Neural cell (in vitro differentiated cells): ENCODE measurements at regions not wholly inside any gene's neighbourhood (a gene's known extent, or its start where the extent isn't known, plus 50 kb on each side); places are given as distances from the start of the nearest gene placed in this dataset.

ENCODE experiments used
- H2AFZ ChIP-seq: fragments of 200-600, 300-800 bp; sonication (generic), shearing (Covaris generic); 2 replicates; pipeline ENCODE4 v1.6.0; 2014; ENCODE audit warnings: low read depth, mild to moderate bottlenecking, antibody characterized with exemption, low read length, moderate library complexity
- H3F3A ChIP-seq: fragments of 200-600 bp; shearing (Covaris generic); 2 replicates; pipeline ENCODE4 v1.6.1; 2016; ENCODE audit warnings: mild to moderate bottlenecking, moderate library complexity, mixed read lengths, antibody characterized with exemption, low read length; ENCODE audit not compliant: insufficient read depth, poor library complexity, severe bottlenecking
- H3K27ac ChIP-seq: fragments of 200-600, 300-800 bp; sonication (generic), shearing (Covaris generic); 2 replicates; pipeline ENCODE4 v1.5.1; 2014; ENCODE audit warnings: mild to moderate bottlenecking, low read length, moderate library complexity
- H3K27me3 ChIP-seq: fragments of 300-800, 200-600 bp; sonication (generic), shearing (Covaris generic); 2 replicates; pipeline ENCODE4 v1.6.0; 2014; ENCODE audit warnings: mild to moderate bottlenecking, low read depth, low read length, moderate library complexity; ENCODE audit not compliant: insufficient read depth
- H3K36me3 ChIP-seq: fragments of 300-800, 200-600 bp; sonication (generic), shearing (Covaris generic); 2 replicates; pipeline ENCODE4 v1.5.1; 2014; ENCODE audit warnings: mild to moderate bottlenecking, antibody characterized with exemption, low read length, moderate library complexity; ENCODE audit not compliant: insufficient read depth
- H3K4me2 ChIP-seq: fragments of 300-800, 200-600 bp; sonication (generic), shearing (Covaris generic); 2 replicates; pipeline ENCODE4 v1.6.0; 2014; ENCODE audit warnings: mild to moderate bottlenecking, low read length
- H3K4me3 ChIP-seq: fragments of 300-800, 200-600 bp; sonication (generic), shearing (Covaris generic); 2 replicates; pipeline ENCODE4 v1.5.1; 2014; ENCODE audit warnings: mild to moderate bottlenecking, low read length, moderate library complexity
- H3K79me2 ChIP-seq: fragments of 200-600 bp; shearing (Covaris generic); replicated peaks from 2 replicates; pipeline ENCODE4 v1.6.0; 2014; ENCODE audit warnings: mild to moderate bottlenecking, low read length, moderate library complexity; ENCODE audit not compliant: insufficient read depth
- H3K9ac ChIP-seq: fragments of 300-800, 200-600 bp; sonication (generic), shearing (Covaris generic); 2 replicates; pipeline ENCODE4 v1.6.1; 2016; ENCODE audit warnings: mild to moderate bottlenecking, low read length, mixed read lengths
- H3K9me2 ChIP-seq: fragments of 200-600 bp; shearing (Covaris generic); 2 replicates; pipeline ENCODE4 v1.6.1; 2016; ENCODE audit warnings: mild to moderate bottlenecking, low read length, mixed read lengths; ENCODE audit not compliant: insufficient read depth
- H3K9me3 ChIP-seq: fragments of 200-600, 300-800 bp; sonication (generic), shearing (Covaris generic); 2 replicates; pipeline ENCODE4 v1.6.1; 2016; ENCODE audit warnings: mild to moderate bottlenecking, mixed run types, low read length, moderate library complexity, mixed read lengths
- H4K20me1 ChIP-seq: fragments of 200-600 bp; shearing (Covaris generic); 2 replicates; pipeline ENCODE4 v1.6.1; 2016; ENCODE audit warnings: mild to moderate bottlenecking, mixed run types; ENCODE audit not compliant: insufficient read depth
- CTCF ChIP-seq: fragments of 450-650 bp; IDR thresholded peaks from 2 replicates; pipeline ENCODE4 v1.5.1; 2014; ENCODE audit warnings: antibody characterized with exemption, mild to moderate bottlenecking, moderate library complexity; ENCODE audit not compliant: poor library complexity, severe bottlenecking
- EP300 ChIP-seq: fragments of 450-650 bp; conservative IDR thresholded peaks from 2 replicates; pipeline ENCODE4 v1.6.1; 2014; ENCODE audit warnings: antibody characterized with exemption, mild to moderate bottlenecking, moderate library complexity; ENCODE audit not compliant: poor library complexity, severe bottlenecking
- EZH2 ChIP-seq: fragments of 200-600, 300-800 bp; shearing (Covaris generic), sonication (generic); IDR thresholded peaks from 2 replicates; pipeline ENCODE4 v1.6.1; 2014; ENCODE audit warnings: antibody characterized with exemption, low read length, borderline replicate concordance, mild to moderate bottlenecking; ENCODE audit not compliant: insufficient read depth, poor library complexity, severe bottlenecking
- MXI1 ChIP-seq: fragments of 450-650 bp; conservative IDR thresholded peaks from 2 replicates; pipeline ENCODE4 v1.6.1; 2014; ENCODE audit warnings: antibody characterized with exemption, mild to moderate bottlenecking; ENCODE audit not compliant: poor library complexity, severe bottlenecking
- POLR2AphosphoS5 ChIP-seq: IDR thresholded peaks from 2 replicates; pipeline ENCODE4 v1.6.1; 2012
- RAD21 ChIP-seq: fragments of 450-650 bp; conservative IDR thresholded peaks from 2 replicates; pipeline ENCODE4 v1.6.1; 2014; ENCODE audit warnings: antibody characterized with exemption, mild to moderate bottlenecking, moderate library complexity
- REST ChIP-seq: IDR thresholded peaks from 2 replicates; pipeline ENCODE4 v1.6.1; 2012; ENCODE audit warnings: borderline replicate concordance
- SMC3 ChIP-seq: fragments of 450-650 bp; conservative IDR thresholded peaks from 2 replicates; pipeline ENCODE4 v1.6.1; 2014; ENCODE audit warnings: antibody characterized with exemption, mild to moderate bottlenecking, moderate library complexity; ENCODE audit not compliant: poor library complexity
- TAF1 ChIP-seq: IDR thresholded peaks from 2 replicates; pipeline ENCODE4 v1.6.1; 2012; ENCODE audit warnings: low read depth

GRCh38 chrX:68978655-68979054, 149.8 kb downstream of the EFNB1 start:
- Histone ChIP-seq H3K27me3 (no peaks in the 10 kb centered on the region), H4K20me1 (no peaks in the 10 kb centered on the region), H3K9ac (no peak overlapping the region), H3F3A (no peaks in the 10 kb centered on the region), H3K36me3 (no peaks in the 10 kb centered on the region), H3K9me3 (no peaks in the 10 kb centered on the region), H3K79me2 (no peaks in the 10 kb centered on the region), H2AFZ (no peak overlapping the region), H3K9me2 (no peaks in the 10 kb centered on the region), H3K4me2 (no peak overlapping the region), H3K4me3 (no peak overlapping the region), H3K27ac (no peak overlapping the region)
- TF ChIP-seq POLR2AphosphoS5: no peak
- TF ChIP-seq REST: no peak
- TF ChIP-seq SMC3: no peak
- no peak for TF ChIP-seq CTCF
- no peak for TF ChIP-seq EZH2

GRCh38 chrX:68978255-68978654, 149.4 kb downstream of the EFNB1 start:
- Histone ChIP-seq H3K4me2 (no peak overlapping the region), H3K9ac (no peak overlapping the region), H3K27ac (no peak overlapping the region), H4K20me1 (no peaks in the 10 kb centered on the region), H3F3A (no peaks in the 10 kb centered on the region), H3K36me3 (no peaks in the 10 kb centered on the region), H3K9me2 (no peaks in the 10 kb centered on the region), H2AFZ (no peak overlapping the region), H3K4me3 (no peak overlapping the region), H3K9me3 (no peaks in the 10 kb centered on the region), H3K27me3 (no peaks in the 10 kb centered on the region), H3K79me2 (no peaks in the 10 kb centered on the region)
- no peak for TF ChIP-seq REST
- TF ChIP-seq EZH2: no peak
- no peak for TF ChIP-seq POLR2AphosphoS5
- TF ChIP-seq RAD21: no peak
- TF ChIP-seq TAF1: no peak
- TF ChIP-seq SMC3: no peak
- no peak for TF ChIP-seq MXI1
- TF ChIP-seq EP300: no peak
- no peak for TF ChIP-seq CTCF
